ENCODE measurements at regions not wholly inside any gene's neighbourhood (a gene's known extent, or its start where the extent isn't known, plus 50 kb on each side); places are given as distances from the start of the nearest gene placed in this dataset.

GRCh38 chr2:129748653-129749052 is 230.8 kb upstream of the RAB6C start:
- TF ChIP-seq, protein P1, sequence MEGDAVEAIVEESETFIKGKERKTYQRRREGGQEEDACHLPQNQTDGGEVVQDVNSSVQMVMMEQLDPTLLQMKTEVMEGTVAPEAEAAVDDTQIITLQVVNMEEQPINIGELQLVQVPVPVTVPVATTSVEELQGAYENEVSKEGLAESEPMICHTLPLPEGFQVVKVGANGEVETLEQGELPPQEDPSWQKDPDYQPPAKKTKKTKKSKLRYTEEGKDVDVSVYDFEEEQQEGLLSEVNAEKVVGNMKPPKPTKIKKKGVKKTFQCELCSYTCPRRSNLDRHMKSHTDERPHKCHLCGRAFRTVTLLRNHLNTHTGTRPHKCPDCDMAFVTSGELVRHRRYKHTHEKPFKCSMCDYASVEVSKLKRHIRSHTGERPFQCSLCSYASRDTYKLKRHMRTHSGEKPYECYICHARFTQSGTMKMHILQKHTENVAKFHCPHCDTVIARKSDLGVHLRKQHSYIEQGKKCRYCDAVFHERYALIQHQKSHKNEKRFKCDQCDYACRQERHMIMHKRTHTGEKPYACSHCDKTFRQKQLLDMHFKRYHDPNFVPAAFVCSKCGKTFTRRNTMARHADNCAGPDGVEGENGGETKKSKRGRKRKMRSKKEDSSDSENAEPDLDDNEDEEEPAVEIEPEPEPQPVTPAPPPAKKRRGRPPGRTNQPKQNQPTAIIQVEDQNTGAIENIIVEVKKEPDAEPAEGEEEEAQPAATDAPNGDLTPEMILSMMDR (conservative IDR thresholded peaks at IDR 0.05; ENCODE audit: low read length), result no peak
- no peak for DNase-seq (ENCODE audit: low read depth)
- H3K4me3 ChIP-seq (ENCODE audit: low read length), result no peak overlapping the region

GRCh38 chr2:129751409-129751808 is 228.1 kb upstream of the RAB6C start:
- no peak overlapping the region for H3K4me3 ChIP-seq (ENCODE audit: low read length)
- TF ChIP-seq, protein P1 (conservative IDR thresholded peaks at IDR 0.05; ENCODE audit: low read length), result no peak
- DNase-seq (ENCODE audit: low read depth), result no peak

DNA sequence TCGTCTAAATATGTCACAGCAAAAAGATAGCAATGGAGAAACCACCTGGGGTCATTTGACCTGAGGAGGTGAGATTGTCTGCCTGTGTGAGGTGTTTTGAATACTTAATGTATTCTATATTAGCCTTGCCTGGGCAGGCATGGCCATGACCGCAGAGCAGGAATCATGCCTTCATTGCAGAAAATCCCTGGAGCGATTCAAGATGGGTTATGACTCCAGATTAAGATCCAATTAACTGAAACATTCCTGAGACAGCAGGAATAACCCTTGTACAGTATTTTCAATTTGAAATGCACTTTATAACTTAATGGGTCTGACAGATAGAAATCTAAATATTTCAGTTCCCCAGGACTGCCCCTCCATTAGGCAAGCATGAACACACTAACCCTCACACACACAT is 227.3 kb upstream of the RAB6C start:
- DNase-seq (ENCODE audit: low read depth), result no peak
- H3K4me3 ChIP-seq (ENCODE audit: low read length), result no peak overlapping the region
- TF ChIP-seq, protein P1 (conservative IDR thresholded peaks at IDR 0.05; ENCODE audit: low read length), result no peak

- no peak for DNase-seq (ENCODE audit: low read depth)
- H3K4me3 ChIP-seq (ENCODE audit: low read length), result no peak overlapping the region
- TF ChIP-seq, protein P1 (conservative IDR thresholded peaks at IDR 0.05; ENCODE audit: low read length), result no peak
Observed at GRCh38 chr2:129752686-129753085, 226.8 kb upstream of the RAB6C start.

GRCh38 chr2:129753261-129753660 is 226.2 kb upstream of the RAB6C start:
- no peak overlapping the region for H3K4me3 ChIP-seq (ENCODE audit: low read length)
- DNase-seq (ENCODE audit: low read depth), result no peak
- TF ChIP-seq, protein P1 (conservative IDR thresholded peaks at IDR 0.05; ENCODE audit: low read length), result no peak

GRCh38 chr2:129754421-129754820 is 225.0 kb upstream of the RAB6C start:
- DNase-seq (ENCODE audit: low read depth), result no peak
- no peak overlapping the region for H3K4me3 ChIP-seq (ENCODE audit: low read length)
- TF ChIP-seq, protein P1 (conservative IDR thresholded peaks at IDR 0.05; ENCODE audit: low read length), result no peak

DNA sequence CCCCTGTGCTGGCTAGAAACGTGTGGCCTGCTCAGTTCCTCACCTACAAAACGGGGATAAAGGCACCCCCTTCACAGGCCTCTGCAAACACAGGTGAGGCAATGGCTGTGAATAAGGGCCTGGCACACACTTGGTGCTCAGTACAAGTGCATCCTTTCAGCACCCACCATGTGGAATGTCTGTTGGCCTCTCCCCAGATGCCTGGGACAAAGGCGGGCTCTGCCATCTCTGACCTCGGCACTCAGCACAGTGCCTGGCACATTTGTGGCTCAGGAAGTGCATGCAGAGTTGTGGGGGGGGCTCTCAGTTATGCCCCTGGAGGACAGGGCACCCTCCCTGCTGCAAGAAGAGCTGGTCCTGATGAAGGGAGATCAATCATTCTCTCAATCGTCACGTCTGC is 224.6 kb upstream of the RAB6C start:
- no peak overlapping the region for H3K4me3 ChIP-seq (ENCODE audit: low read length)
- TF ChIP-seq, protein P1 (conservative IDR thresholded peaks at IDR 0.05; ENCODE audit: low read length), result no peak
- DNase-seq (ENCODE audit: low read depth), result no peak

Data from AG10803 (cell line).